ENCODE measurements at regions not wholly inside any gene's neighbourhood (a gene's known extent, or its start where the extent isn't known, plus 50 kb on each side); places are given as distances from the start of the nearest gene placed in this dataset.

DNA sequence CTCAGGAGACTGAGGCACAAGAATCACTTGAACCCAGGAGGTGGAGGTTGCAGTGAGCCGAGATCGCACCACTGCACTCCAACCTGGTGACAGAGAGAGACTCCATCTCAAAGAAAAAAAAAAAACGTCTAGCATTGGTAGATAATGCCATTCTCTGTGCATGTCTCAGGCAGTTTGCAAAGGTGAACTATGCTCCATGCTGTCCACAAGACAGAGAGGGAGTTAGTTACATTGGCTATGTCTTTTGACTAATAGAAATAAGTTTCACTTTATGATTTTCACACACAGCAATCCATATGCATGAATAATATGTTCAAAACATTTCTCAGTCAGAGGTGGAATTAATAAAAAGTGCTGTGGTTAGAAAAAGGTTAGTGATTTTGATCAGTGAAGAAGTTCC, 591.4 kb downstream of the ETS1 start:
- Histone ChIP-seq H3K4me2 (ENCODE audit: control insufficient read depth, insufficient read depth) (no peak overlapping the region), H4K20me1 (ENCODE audit: control insufficient read depth, insufficient read depth) (no peaks in the 10 kb centered on the region), H3K4me3 (no peak overlapping the region), H3K36me3 (ENCODE audit: control insufficient read depth in 2 of 2, insufficient read depth in 2 of 2, low read length in 1 of 2) (no peaks in the 10 kb centered on the region), H3K79me2 (ENCODE audit: control insufficient read depth, insufficient read depth, low read length) (no peaks in the 10 kb centered on the region), H2AFZ (ENCODE audit: control insufficient read depth, low read depth, low read length) (no peak overlapping the region), H3K9ac (ENCODE audit: control insufficient read depth, insufficient read depth, low read length) (no peak overlapping the region), H3K27me3 (replicated peaks in 1 of 2; ENCODE audit: control insufficient read depth in 2 of 2, insufficient read depth in 2 of 2, low read length in 1 of 2) (no peaks in the 10 kb centered on the region), H3K27ac (ENCODE audit: control insufficient read depth, insufficient read depth) (no peak overlapping the region), H3K9me3 (replicated peaks; ENCODE audit: control insufficient read depth, insufficient read depth, low read length) (no peaks in the 10 kb centered on the region), H3K4me1 (ENCODE audit: control insufficient read depth, insufficient read depth, low read length) (no peaks in the 10 kb centered on the region)
- WGBS (ENCODE audit: insufficient coverage, insufficient replicate concordance, low lambda C conversion rate, missing lambda C conversion rate), result 40% methylated on average over 3 of the region's 3 CpGs
- intact Hi-C loops (cut with micrococcal nuclease; ENCODE audit: unreplicated experiment) (no loop called here), in situ Hi-C loops (cut with MboI) (no loop called here)
- BruUV-seq (replicated peaks), result no TSS peak
- no peak for ATAC-seq
- ChIA-PET RAD21 (ENCODE audit: unreplicated experiment) (no interaction called here), SMC1A (ENCODE audit: uncharacterized antibody, unreplicated experiment) (no interaction called here), POLR2A (no interaction called here), CTCF (no interaction called here)
- no peak for TF ChIP-seq RBBP5 (conservative IDR thresholded peaks at IDR 0.05)
- TF ChIP-seq NRF1 (conservative IDR thresholded peaks at IDR 0.05; ENCODE audit: low read depth, low read length), result no peak
- no peak for TF ChIP-seq ZNF217 (IDR thresholded peaks at IDR 0.05)
- TF ChIP-seq GATAD2B (conservative IDR thresholded peaks at IDR 0.05; ENCODE audit: low read depth), result no peak
- FAIRE-seq, result no peak
- no peak for DNase-seq (ENCODE audit: low read depth, low spot score)

DNA sequence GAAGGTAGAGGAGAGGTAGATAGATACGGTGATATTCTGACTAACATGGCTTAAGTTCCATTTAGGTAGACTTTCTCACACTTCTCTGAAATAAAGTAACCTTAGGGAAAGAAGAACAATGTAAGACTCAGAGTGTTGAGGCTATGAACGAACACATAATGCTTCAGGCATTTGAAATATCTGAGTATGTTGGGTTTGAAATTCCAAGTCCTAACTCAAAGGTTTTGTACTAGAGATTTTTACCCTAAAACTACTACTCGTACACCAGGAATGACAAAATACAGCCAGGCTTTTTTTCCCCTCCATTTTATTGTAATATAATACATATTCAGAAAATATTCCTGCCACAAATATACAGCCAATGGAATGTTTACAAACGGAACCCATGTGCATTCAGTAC, 592.6 kb downstream of the ETS1 start:
- ChIA-PET SMC1A (ENCODE audit: uncharacterized antibody, unreplicated experiment) (no interaction called here), POLR2A (no interaction called here), RAD21 (ENCODE audit: unreplicated experiment) (no interaction called here), CTCF (interaction anchor here (0.6 kb wide), 1 partner anchor 46 kb away, joined by 3 read pairs; no protein-coding TSS in a partner anchor)
- FAIRE-seq (no peak), DNase-seq (ENCODE audit: low read depth, low spot score) (no peak), ATAC-seq (no peak)
- H3K79me2 ChIP-seq (ENCODE audit: control insufficient read depth, insufficient read depth, low read length), result no peaks in the 10 kb centered on the region
- WGBS (ENCODE audit: insufficient coverage, insufficient replicate concordance, low lambda C conversion rate, missing lambda C conversion rate), result 21% methylated on average over 4 of the region's 4 CpGs
- no peaks in the 10 kb centered on the region for H3K9me3 ChIP-seq (replicated peaks; ENCODE audit: control insufficient read depth, insufficient read depth, low read length)
- no peak overlapping the region for H3K4me2 ChIP-seq (ENCODE audit: control insufficient read depth, insufficient read depth)
- no peaks in the 10 kb centered on the region for H3K36me3 ChIP-seq (ENCODE audit: control insufficient read depth in 2 of 2, insufficient read depth in 2 of 2, low read length in 1 of 2)
- no peak overlapping the region for H3K4me3 ChIP-seq
- no peak overlapping the region for H3K27ac ChIP-seq (ENCODE audit: control insufficient read depth, insufficient read depth)
- no peak overlapping the region for H2AFZ ChIP-seq (ENCODE audit: control insufficient read depth, low read depth, low read length)
- H4K20me1 ChIP-seq (ENCODE audit: control insufficient read depth, insufficient read depth), result no peaks in the 10 kb centered on the region
- H3K27me3 ChIP-seq (replicated peaks in 1 of 2; ENCODE audit: control insufficient read depth in 2 of 2, insufficient read depth in 2 of 2, low read length in 1 of 2), result no peaks in the 10 kb centered on the region
- H3K4me1 ChIP-seq (ENCODE audit: control insufficient read depth, insufficient read depth, low read length), result no peaks in the 10 kb centered on the region
- BruUV-seq (replicated peaks), result no TSS peak
- intact Hi-C loops (cut with micrococcal nuclease; ENCODE audit: unreplicated experiment), result no loop called here
- H3K9ac ChIP-seq (ENCODE audit: control insufficient read depth, insufficient read depth, low read length), result no peak overlapping the region
- in situ Hi-C loops (cut with MboI), result no loop called here
- TF ChIP-seq, protein P1, sequence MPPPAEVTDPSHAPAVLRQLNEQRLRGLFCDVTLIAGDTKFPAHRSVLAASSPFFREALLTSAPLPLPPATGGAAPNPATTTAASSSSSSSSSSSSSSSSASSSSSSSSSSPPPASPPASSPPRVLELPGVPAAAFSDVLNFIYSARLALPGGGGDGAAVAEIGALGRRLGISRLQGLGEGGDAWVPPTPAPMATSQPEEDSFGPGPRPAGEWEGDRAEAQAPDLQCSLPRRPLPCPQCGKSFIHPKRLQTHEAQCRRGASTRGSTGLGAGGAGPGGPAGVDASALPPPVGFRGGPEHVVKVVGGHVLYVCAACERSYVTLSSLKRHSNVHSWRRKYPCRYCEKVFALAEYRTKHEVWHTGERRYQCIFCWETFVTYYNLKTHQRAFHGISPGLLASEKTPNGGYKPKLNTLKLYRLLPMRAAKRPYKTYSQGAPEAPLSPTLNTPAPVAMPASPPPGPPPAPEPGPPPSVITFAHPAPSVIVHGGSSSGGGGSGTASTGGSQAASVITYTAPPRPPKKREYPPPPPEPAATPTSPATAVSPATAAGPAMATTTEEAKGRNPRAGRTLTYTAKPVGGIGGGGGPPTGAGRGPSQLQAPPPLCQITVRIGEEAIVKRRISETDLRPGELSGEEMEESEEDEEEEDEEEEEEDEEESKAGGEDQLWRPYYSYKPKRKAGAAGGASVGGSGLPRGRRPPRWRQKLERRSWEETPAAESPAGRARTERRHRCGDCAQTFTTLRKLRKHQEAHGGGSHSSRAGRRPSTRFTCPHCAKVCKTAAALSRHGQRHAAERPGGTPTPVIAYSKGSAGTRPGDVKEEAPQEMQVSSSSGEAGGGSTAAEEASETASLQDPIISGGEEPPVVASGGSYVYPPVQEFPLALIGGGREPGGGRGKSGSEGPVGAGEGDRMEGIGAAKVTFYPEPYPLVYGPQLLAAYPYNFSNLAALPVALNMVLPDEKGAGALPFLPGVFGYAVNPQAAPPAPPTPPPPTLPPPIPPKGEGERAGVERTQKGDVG (CRISPR knock-in tag; IDR thresholded peaks at IDR 0.05), result no peak
- TF ChIP-seq NFYB (IDR thresholded peaks at IDR 0.05; ENCODE audit: insufficient read depth, low read depth, low read length) (no peak), FOXM1 (IDR thresholded peaks at IDR 0.05; ENCODE audit: low read depth, low read length) (no peak), POLR2AphosphoS5 (IDR thresholded peaks at IDR 0.05; ENCODE audit: low read length) (no peak), NBN (IDR thresholded peaks at IDR 0.05) (no peak), RCOR1 (conservative IDR thresholded peaks at IDR 0.05; ENCODE audit: low read depth, low read length) (no peak), TCF3 (IDR thresholded peaks at IDR 0.05; ENCODE audit: borderline replicate concordance, insufficient read depth, low read depth, low read length) (no peak), ZNF622 (IDR thresholded peaks at IDR 0.05) (no peak), SMAD5 (IDR thresholded peaks at IDR 0.05; ENCODE audit: low read depth) (no peak), GATAD2B (conservative IDR thresholded peaks at IDR 0.05; ENCODE audit: low read depth) (no peak), ZNF24 (IDR thresholded peaks at IDR 0.05) (no peak), TARDBP (IDR thresholded peaks at IDR 0.05; ENCODE audit: borderline replicate concordance) (no peak)
- TF ChIP-seq, protein P2, sequence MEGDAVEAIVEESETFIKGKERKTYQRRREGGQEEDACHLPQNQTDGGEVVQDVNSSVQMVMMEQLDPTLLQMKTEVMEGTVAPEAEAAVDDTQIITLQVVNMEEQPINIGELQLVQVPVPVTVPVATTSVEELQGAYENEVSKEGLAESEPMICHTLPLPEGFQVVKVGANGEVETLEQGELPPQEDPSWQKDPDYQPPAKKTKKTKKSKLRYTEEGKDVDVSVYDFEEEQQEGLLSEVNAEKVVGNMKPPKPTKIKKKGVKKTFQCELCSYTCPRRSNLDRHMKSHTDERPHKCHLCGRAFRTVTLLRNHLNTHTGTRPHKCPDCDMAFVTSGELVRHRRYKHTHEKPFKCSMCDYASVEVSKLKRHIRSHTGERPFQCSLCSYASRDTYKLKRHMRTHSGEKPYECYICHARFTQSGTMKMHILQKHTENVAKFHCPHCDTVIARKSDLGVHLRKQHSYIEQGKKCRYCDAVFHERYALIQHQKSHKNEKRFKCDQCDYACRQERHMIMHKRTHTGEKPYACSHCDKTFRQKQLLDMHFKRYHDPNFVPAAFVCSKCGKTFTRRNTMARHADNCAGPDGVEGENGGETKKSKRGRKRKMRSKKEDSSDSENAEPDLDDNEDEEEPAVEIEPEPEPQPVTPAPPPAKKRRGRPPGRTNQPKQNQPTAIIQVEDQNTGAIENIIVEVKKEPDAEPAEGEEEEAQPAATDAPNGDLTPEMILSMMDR (IDR thresholded peaks at IDR 0.05 in 2 of 3, conservative IDR thresholded peaks at IDR 0.05 in 1 of 3; ENCODE audit: control insufficient read depth in 2 of 3, extremely low read depth in 1 of 3, insufficient read depth in 1 of 3, low read depth in 3 of 3, low read length in 3 of 3), result no peak

Data from GM12878 (cell line).